ENCODE measurements at regions not wholly inside any gene's neighbourhood (a gene's known extent, or its start where the extent isn't known, plus 50 kb on each side); places are given as distances from the start of the nearest gene placed in this dataset.

DNA sequence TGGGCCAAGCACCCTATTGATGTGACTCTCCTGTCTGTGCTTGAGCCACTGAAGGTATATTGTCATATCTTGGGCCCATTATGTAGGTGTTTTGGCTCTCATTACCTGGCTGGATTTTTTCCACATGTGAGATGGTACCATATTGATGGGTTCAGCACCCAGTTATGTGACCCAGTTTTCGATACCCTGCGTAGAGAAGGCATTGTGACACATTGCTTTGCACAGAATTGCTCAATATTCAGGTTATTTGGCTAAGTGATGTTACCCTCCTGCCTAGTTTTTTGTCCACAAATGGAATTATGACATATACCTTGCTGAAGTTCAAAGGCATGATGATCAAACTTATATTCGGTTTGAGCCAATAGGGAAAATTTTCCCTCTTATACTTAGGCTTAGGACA, 1007.3 kb upstream of the TSPY4 start:
- BruUV-seq (replicated peaks), result no TSS peak
- Histone ChIP-seq H3K4me1 (ENCODE audit: control insufficient read depth, extremely low read depth, insufficient read depth, low read length) (no peaks in the 10 kb centered on the region), H3K4me3 (replicated peaks in 1 of 3; ENCODE audit: insufficient read depth in 1 of 3, low read depth in 1 of 3, low read length in 3 of 3) (no peak overlapping the region), H3K9me3 (replicated peaks; ENCODE audit: control insufficient read depth, insufficient read depth, low read length) (no peaks in the 10 kb centered on the region), H3K27ac (ENCODE audit: insufficient read depth, low read depth, low read length) (no peak overlapping the region), H3K4me2 (ENCODE audit: insufficient read depth, low read length) (no peak overlapping the region), H3K9ac (replicated peaks; ENCODE audit: extremely low read depth, insufficient read depth, low read length) (no peak overlapping the region), H3K27me3 (ENCODE audit: control insufficient read depth in 2 of 2, insufficient read depth in 2 of 2, low read length in 2 of 2) (no peaks in the 10 kb centered on the region), H3K9me1 (replicated peaks; ENCODE audit: control insufficient read depth, extremely low read depth, insufficient read depth, low read length) (no peaks in the 10 kb centered on the region), H2AFZ (ENCODE audit: low read depth, low read length) (no peak overlapping the region), H4K20me1 (replicated peaks; ENCODE audit: control insufficient read depth, extremely low read depth, insufficient read depth, low read length) (no peaks in the 10 kb centered on the region), H3K79me2 (ENCODE audit: control insufficient read depth, insufficient read depth, low read length) (no peaks in the 10 kb centered on the region), H3K36me3 (ENCODE audit: control insufficient read depth in 2 of 2, extremely low read depth in 1 of 2, insufficient read depth in 2 of 2, low read length in 2 of 2) (no peaks in the 10 kb centered on the region)
- ChIA-PET POLR2A (no interaction called here), CTCF (no interaction called here)
- no peak for TF ChIP-seq GATA2 (IDR thresholded peaks at IDR 0.05; ENCODE audit: insufficient read depth, insufficient read length, low read depth, low read length)
- TF ChIP-seq MYC (IDR thresholded peaks at IDR 0.05; ENCODE audit: low read depth, low read length), result no peak
- no peak for TF ChIP-seq POLR2AphosphoS5 (IDR thresholded peaks at IDR 0.05; ENCODE audit: insufficient read depth, low read depth, low read length)
- TF ChIP-seq, protein P1, sequence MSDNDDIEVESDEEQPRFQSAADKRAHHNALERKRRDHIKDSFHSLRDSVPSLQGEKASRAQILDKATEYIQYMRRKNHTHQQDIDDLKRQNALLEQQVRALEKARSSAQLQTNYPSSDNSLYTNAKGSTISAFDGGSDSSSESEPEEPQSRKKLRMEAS (IDR thresholded peaks at IDR 0.05; ENCODE audit: insufficient read depth, insufficient read length), result no peak
- TF ChIP-seq FOS (IDR thresholded peaks at IDR 0.05; ENCODE audit: borderline replicate concordance, insufficient read depth, low read length), result no peak
- TF ChIP-seq, protein P2, sequence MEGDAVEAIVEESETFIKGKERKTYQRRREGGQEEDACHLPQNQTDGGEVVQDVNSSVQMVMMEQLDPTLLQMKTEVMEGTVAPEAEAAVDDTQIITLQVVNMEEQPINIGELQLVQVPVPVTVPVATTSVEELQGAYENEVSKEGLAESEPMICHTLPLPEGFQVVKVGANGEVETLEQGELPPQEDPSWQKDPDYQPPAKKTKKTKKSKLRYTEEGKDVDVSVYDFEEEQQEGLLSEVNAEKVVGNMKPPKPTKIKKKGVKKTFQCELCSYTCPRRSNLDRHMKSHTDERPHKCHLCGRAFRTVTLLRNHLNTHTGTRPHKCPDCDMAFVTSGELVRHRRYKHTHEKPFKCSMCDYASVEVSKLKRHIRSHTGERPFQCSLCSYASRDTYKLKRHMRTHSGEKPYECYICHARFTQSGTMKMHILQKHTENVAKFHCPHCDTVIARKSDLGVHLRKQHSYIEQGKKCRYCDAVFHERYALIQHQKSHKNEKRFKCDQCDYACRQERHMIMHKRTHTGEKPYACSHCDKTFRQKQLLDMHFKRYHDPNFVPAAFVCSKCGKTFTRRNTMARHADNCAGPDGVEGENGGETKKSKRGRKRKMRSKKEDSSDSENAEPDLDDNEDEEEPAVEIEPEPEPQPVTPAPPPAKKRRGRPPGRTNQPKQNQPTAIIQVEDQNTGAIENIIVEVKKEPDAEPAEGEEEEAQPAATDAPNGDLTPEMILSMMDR (IDR thresholded peaks at IDR 0.05; ENCODE audit: extremely low read depth in 1 of 2, insufficient read depth in 1 of 2, low read depth in 1 of 2, low read length in 2 of 2), result no peak
- no peak for TF ChIP-seq POLR2A (IDR thresholded peaks at IDR 0.05; ENCODE audit: low read depth, low read length)
- dilution Hi-C loops (cut with MboI; ENCODE audit: extremely low pct_ligation_motif_present, low sequenced_read_pairs) (no loop called here), intact Hi-C loops (cut with micrococcal nuclease) (no loop called here)
- FAIRE-seq (no peak), DNase-seq (ENCODE audit: low read depth, low spot score) (no peak)

- Histone ChIP-seq H3K9me3 (replicated peaks; ENCODE audit: control insufficient read depth, insufficient read depth, low read length) (no peaks in the 10 kb centered on the region), H3K27ac (ENCODE audit: insufficient read depth, low read depth, low read length) (no peak overlapping the region), H3K27me3 (ENCODE audit: control insufficient read depth in 2 of 2, insufficient read depth in 2 of 2, low read length in 2 of 2) (no peaks in the 10 kb centered on the region), H3K4me1 (ENCODE audit: control insufficient read depth, extremely low read depth, insufficient read depth, low read length) (no peaks in the 10 kb centered on the region), H3K4me2 (ENCODE audit: insufficient read depth, low read length) (no peak overlapping the region), H3K79me2 (ENCODE audit: control insufficient read depth, insufficient read depth, low read length) (no peaks in the 10 kb centered on the region), H3K4me3 (replicated peaks in 1 of 3; ENCODE audit: insufficient read depth in 1 of 3, low read depth in 1 of 3, low read length in 3 of 3) (no peak overlapping the region), H4K20me1 (replicated peaks; ENCODE audit: control insufficient read depth, extremely low read depth, insufficient read depth, low read length) (no peaks in the 10 kb centered on the region), H3K36me3 (ENCODE audit: control insufficient read depth in 2 of 2, extremely low read depth in 1 of 2, insufficient read depth in 2 of 2, low read length in 2 of 2) (no peaks in the 10 kb centered on the region), H3K9me1 (replicated peaks; ENCODE audit: control insufficient read depth, extremely low read depth, insufficient read depth, low read length) (no peaks in the 10 kb centered on the region), H2AFZ (ENCODE audit: low read depth, low read length) (no peak overlapping the region), H3K9ac (replicated peaks; ENCODE audit: extremely low read depth, insufficient read depth, low read length) (no peak overlapping the region)
- intact Hi-C loops (cut with micrococcal nuclease), result no loop called here
- TF ChIP-seq GATA2 (IDR thresholded peaks at IDR 0.05; ENCODE audit: insufficient read depth, insufficient read length, low read depth, low read length) (no peak), FOS (IDR thresholded peaks at IDR 0.05; ENCODE audit: borderline replicate concordance, insufficient read depth, low read length) (no peak), EZH2 (IDR thresholded peaks at IDR 0.05; ENCODE audit: borderline replicate concordance, low read depth, low read length, severe bottlenecking) (no peak), POLR2A (IDR thresholded peaks at IDR 0.05; ENCODE audit: low read depth, low read length) (no peak), JUN (IDR thresholded peaks at IDR 0.05; ENCODE audit: borderline replicate concordance, insufficient read depth, insufficient read length, low read depth) (no peak)
- FAIRE-seq (no peak), DNase-seq (ENCODE audit: low read depth, low spot score) (no peak)
- ChIA-PET CTCF (no interaction called here), POLR2A (no interaction called here)
- no TSS peak for BruUV-seq (replicated peaks)
- dilution Hi-C loops (cut with MboI; ENCODE audit: extremely low pct_ligation_motif_present, low sequenced_read_pairs), result no loop called here
These were observed 1003.9 kb upstream of the TSPY4 start for GRCh38 chrY:8333328-8333727.

All from endothelial cell of umbilical vein (primary cell).